Mucosa of descending colon (tissue), 3 donors: ENCODE measurements at regions not wholly inside any gene's neighbourhood (a gene's known extent, or its start where the extent isn't known, plus 50 kb on each side); places are given as distances from the start of the nearest gene placed in this dataset.

ENCODE experiments used
- ATAC-seq: fragments of 200-7000 bp; cut with Tn5 transposase; one replicate; pipeline ENCODE4 v1.9.1; 2020; ENCODE audit warnings: mild to moderate bottlenecking, moderate library complexity
- DNase-seq, 3 donors: peaks; one replicate each; pipeline ENCODE4 v3.0.0-alpha.2; 2020
- H3K36me3 ChIP-seq: fragments of 200-600 bp; one replicate; pipeline ENCODE4 v1.8.0; 2021; ENCODE audit warnings: low read depth, mild to moderate bottlenecking
- H3K4me1 ChIP-seq: fragments of 200-600 bp; one replicate; pipeline ENCODE4 v1.8.0; 2021; ENCODE audit warnings: low read depth, mild to moderate bottlenecking
- H3K4me3 ChIP-seq: fragments of 200-600 bp; one replicate; pipeline ENCODE4 v1.8.0; 2021; ENCODE audit warnings: mild to moderate bottlenecking
- H3K9me3 ChIP-seq: fragments of 200-600 bp; one replicate; pipeline ENCODE4 v1.8.0; 2021; ENCODE audit warnings: mild to moderate bottlenecking
- intact Hi-C, 2 donors: fragments of 100-400 bp; cut with DNase I in 1 of 2; cut with micrococcal nuclease in 1 of 2; formaldehyde crosslinking; loops; one replicate each; pipeline versions ENCODE4 v1.11.0 to v1.11.1; 2022; cut with DNase I, micrococcal nuclease
- TF ChIP-seq, protein P1 (sequence below): fragments of 200-600 bp; IDR thresholded peaks from one replicate; pipeline ENCODE4 v1.8.0; 2022; ENCODE audit warnings: antibody characterized with exemption, mild to moderate bottlenecking
- donor health status: DM: no; HTN: no; CAD: no; lungs with moderate emphysema.
- donor health status: DM: no; HTN: no; CAD: no.
- donor health status: DM: no; HTN: yes; CAD: no.

- H3K4me1 ChIP-seq, result no peaks in the 10 kb centered on the region
- H3K36me3 ChIP-seq, result no peaks in the 10 kb centered on the region
- TF ChIP-seq, protein P1, sequence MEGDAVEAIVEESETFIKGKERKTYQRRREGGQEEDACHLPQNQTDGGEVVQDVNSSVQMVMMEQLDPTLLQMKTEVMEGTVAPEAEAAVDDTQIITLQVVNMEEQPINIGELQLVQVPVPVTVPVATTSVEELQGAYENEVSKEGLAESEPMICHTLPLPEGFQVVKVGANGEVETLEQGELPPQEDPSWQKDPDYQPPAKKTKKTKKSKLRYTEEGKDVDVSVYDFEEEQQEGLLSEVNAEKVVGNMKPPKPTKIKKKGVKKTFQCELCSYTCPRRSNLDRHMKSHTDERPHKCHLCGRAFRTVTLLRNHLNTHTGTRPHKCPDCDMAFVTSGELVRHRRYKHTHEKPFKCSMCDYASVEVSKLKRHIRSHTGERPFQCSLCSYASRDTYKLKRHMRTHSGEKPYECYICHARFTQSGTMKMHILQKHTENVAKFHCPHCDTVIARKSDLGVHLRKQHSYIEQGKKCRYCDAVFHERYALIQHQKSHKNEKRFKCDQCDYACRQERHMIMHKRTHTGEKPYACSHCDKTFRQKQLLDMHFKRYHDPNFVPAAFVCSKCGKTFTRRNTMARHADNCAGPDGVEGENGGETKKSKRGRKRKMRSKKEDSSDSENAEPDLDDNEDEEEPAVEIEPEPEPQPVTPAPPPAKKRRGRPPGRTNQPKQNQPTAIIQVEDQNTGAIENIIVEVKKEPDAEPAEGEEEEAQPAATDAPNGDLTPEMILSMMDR, result no peak
- no peaks in the 10 kb centered on the region for H3K9me3 ChIP-seq
- intact Hi-C loops, result no loop called here
- H3K4me3 ChIP-seq, result no peak overlapping the region
- no peak for ATAC-seq
- DNase-seq, result no peak
Measured at GRCh38 chr16:48451323-48451722, 66.1 kb upstream of the SIAH1 start.

GRCh38 chr16:48450367-48450766 lies 65.2 kb upstream of the SIAH1 start:
- Histone ChIP-seq H3K36me3 (no peaks in the 10 kb centered on the region), H3K4me3 (no peak overlapping the region), H3K9me3 (no peaks in the 10 kb centered on the region), H3K4me1 (no peaks in the 10 kb centered on the region)
- intact Hi-C loops, result no loop called here
- DNase-seq (no peak), ATAC-seq (no peak)
- TF ChIP-seq, protein P1, result no peak

DNA sequence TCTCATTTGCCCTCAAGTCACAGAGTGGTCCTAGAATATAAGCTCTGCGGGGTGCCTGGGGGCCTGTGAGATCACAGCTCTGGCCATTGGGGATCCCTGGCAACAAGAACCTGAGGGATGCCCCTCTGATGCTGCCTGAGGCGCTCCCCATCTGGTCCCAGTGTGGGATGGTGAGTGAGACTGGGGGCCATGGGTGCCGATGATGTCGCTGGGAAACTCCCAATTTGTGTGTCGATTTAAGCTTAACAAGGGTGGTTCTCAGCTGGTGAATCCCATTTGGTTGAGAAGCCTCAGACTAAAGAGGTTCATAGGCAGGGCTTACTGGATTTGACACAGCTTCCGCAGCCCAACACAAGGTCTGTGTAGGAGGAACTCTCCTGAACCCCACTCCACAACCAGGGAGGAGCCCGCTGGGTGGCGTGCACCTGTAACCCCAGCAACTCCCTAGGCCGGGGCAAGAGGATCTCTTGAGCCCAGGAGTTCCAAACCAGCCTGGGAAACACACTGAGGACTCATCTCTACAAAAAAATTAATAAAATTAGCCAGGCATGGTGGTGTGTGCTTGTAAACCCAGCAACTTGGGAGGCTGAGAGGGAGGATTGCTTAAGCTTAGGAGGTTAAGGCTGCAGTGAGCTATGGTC lies 63.7 kb upstream of the SIAH1 start:
- Histone ChIP-seq H3K4me3 (no peak overlapping the region), H3K9me3 (no peaks in the 10 kb centered on the region), H3K4me1 (no peaks in the 10 kb centered on the region), H3K36me3 (no peaks in the 10 kb centered on the region)
- ATAC-seq, result no peak
- no peak for DNase-seq
- TF ChIP-seq, protein P1, result no peak
- intact Hi-C loops, result no loop called here

DNA sequence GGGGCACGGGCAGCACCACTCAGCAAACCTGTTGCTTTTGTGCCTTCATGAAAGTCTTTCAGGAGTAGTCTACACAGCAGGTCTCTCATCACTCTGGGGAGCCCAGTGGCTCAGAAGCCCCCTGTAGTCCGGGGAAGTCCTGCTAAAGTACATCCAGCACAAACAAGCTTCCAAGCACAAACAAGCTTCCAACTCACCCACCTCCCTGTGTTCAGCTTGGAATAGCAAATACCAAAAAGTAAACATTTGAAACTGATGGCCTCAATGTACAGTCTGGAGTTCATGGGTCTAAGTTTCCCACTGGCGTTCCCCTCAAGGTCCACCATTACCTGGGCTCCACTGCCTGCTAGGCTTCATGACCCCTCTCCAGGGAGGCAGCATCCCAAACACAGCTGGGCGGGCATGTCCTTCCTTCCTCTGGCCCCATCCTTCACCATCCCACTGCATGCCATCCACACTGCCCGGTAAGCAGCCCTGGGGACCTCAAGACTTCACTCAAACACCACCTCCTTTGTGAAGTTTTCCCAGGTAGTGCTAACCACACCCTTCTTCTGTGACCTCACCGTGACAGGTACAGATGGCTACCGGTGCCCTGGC lies 62.8 kb upstream of the SIAH1 start:
- H3K9me3 ChIP-seq, result no peaks in the 10 kb centered on the region
- intact Hi-C loops, result no loop called here
- no peaks in the 10 kb centered on the region for H3K4me1 ChIP-seq
- TF ChIP-seq, protein P1, result no peak
- no peak for ATAC-seq
- DNase-seq, result no peak
- no peak overlapping the region for H3K4me3 ChIP-seq
- no peaks in the 10 kb centered on the region for H3K36me3 ChIP-seq

GRCh38 chr16:48447428-48447827 lies 62.2 kb upstream of the SIAH1 start:
- no peak for ATAC-seq
- Histone ChIP-seq H3K4me3 (no peak overlapping the region), H3K4me1 (no peaks in the 10 kb centered on the region), H3K36me3 (no peaks in the 10 kb centered on the region), H3K9me3 (no peaks in the 10 kb centered on the region)
- intact Hi-C loops, result no loop called here
- TF ChIP-seq, protein P1, result no peak
- no peak for DNase-seq

- DNase-seq (no peak), ATAC-seq (no peak)
- intact Hi-C loops, result no loop called here
- H3K9me3 ChIP-seq, result no peaks in the 10 kb centered on the region
- TF ChIP-seq, protein P1, result no peak
- no peaks in the 10 kb centered on the region for H3K36me3 ChIP-seq
- no peak overlapping the region for H3K4me3 ChIP-seq
- H3K4me1 ChIP-seq, result no peaks in the 10 kb centered on the region
Measured at GRCh38 chr16:48446534-48446920, 61.3 kb upstream of the SIAH1 start.
